Stomach (tissue), 8 donors: ENCODE measurements at regions not wholly inside any gene's neighbourhood (a gene's known extent, or its start where the extent isn't known, plus 50 kb on each side); places are given as distances from the start of the nearest gene placed in this dataset.

Experiments
- DNase-seq, 2 donors: peaks; one replicate each; pipeline versions ENCODE4 v3.0.0 to v3.0.0-alpha.2; 2013 to 2019
- H3K27ac ChIP-seq, 5 donors: fragments of 200-600 bp in 4 of 5; sonication (generic) in 4 of 5; one replicate each; pipeline ENCODE4 v1.5.1; 2013 to 2019; ENCODE audit warnings: mild to moderate bottlenecking in 1 of 5, moderate library complexity in 1 of 5
- H3K27me3 ChIP-seq, 3 donors: fragments of 200-600 bp; sonication (generic); one replicate each; pipeline ENCODE4 v1.5.1; 2017 to 2019; ENCODE audit warnings: mixed run types in 1 of 3
- H3K36me3 ChIP-seq, 4 donors: fragments of 200-600 bp; sonication (generic); 1 replicate in 3 of 4; 2 replicates in 1 of 4; pipeline ENCODE4 v1.5.1; 2016 to 2019
- H3K4me1 ChIP-seq, 4 donors: fragments of 200-600 bp; sonication (generic); one replicate each; pipeline ENCODE4 v1.5.1; 2016 to 2019
- H3K4me3 ChIP-seq, 4 donors: fragments of 200-600 bp; sonication (generic) in 3 of 4; one replicate each; pipeline ENCODE4 v1.5.1; 2016 to 2019; ENCODE audit warnings: mild to moderate bottlenecking in 1 of 4
- H3K9me3 ChIP-seq, 4 donors: fragments of 200-600 bp; sonication (generic); one replicate each; pipeline ENCODE4 v1.5.1; 2016 to 2019
- EP300 ChIP-seq: sonication (generic); formaldehyde crosslinking; IDR thresholded peaks from one replicate; pipeline ENCODE4 v1.6.1; 2017; ENCODE audit warnings: antibody characterized with exemption
- POLR2A ChIP-seq, 4 donors: fragments of 450-650 bp; IDR thresholded peaks; one replicate each; pipeline ENCODE4 v1.6.1; 2016; ENCODE audit warnings: antibody characterized with exemption in 4 of 4, control low read depth in 2 of 4, mild to moderate bottlenecking in 1 of 4, moderate library complexity in 1 of 4
- POLR2AphosphoS5 ChIP-seq, 3 donors: sonication (generic); formaldehyde crosslinking; IDR thresholded peaks; one replicate each; pipeline ENCODE4 v1.6.1; 2016; ENCODE audit warnings: antibody characterized with exemption in 3 of 3
- WGBS, 5 donors: extraction: QIAGEN DNeasy Blood & Tissue Kit in 3 of 5; methylation state at CpG; one replicate each; pipeline versions ENCODE4 v1.1.5 to v1.1.7; 2013 to 2018; 5-methylcytosine and 5-hydroxymethylcytosine counted together
- intact Hi-C: fragments of 100-400 bp; cut with DNase I; formaldehyde crosslinking; loops from one replicate; pipeline ENCODE4 v1.15.1; 2023; ENCODE audit warnings: low total_unique reads
- TF ChIP-seq, protein P1 (sequence below), 7 experiments: fragments of 450-650 bp in 4 of 7; fragments of 200-600 bp in 3 of 7; sonication (generic) in 3 of 7; IDR thresholded peaks; one replicate each; pipeline ENCODE4 v1.5.1; 2016 to 2019; ENCODE audit warnings: antibody characterized with exemption in 7 of 7, control low read depth in 2 of 7, mild to moderate bottlenecking in 1 of 7
- donor health status: healthy with polysubstance abuse.
- donor health status: Bipolar disorder and iron deficiency.
- donor health status: healthy.

DNA sequence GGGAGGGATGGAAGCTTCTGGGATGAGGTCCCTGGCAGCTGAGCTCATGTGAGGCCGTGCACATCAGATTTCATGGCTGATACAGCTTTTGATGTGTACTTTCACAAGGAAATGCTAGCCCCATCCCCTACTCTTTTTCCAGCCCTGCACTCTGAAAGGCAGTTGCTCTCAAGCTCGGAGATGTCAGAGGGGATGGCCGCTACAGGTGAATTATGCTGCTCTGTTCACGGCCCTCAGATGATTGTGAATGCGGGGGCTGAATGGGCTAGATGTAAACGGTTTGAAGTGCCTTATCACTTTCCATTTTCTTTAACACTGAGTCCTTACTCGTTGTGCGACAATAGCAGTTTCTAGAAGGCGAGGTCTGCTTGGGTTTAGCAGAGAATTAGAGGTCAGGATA lies 88.0 kb upstream of the RASGRF1 start:
- WGBS, 5 donors = 55 to 67% (median 62%) methylated on average over 9 of the region's 9 CpGs
- Histone ChIP-seq H3K4me3 (no peak overlapping the region), H3K27me3 (peaks cover 0 to 21% (median 0%) of the 10 kb centered on the region in 3 donors), H3K27ac (no peak overlapping the region), H3K9me3 (no peaks in the 10 kb centered on the region), H3K36me3 (no peaks in the 10 kb centered on the region), H3K4me1 (no peaks in the 10 kb centered on the region)
- DNase-seq = no peak
- intact Hi-C loops = loop anchor here (10.0 kb wide), 1 partner anchor 164 kb away; no protein-coding TSS in a partner anchor
- TF ChIP-seq, protein P1, sequence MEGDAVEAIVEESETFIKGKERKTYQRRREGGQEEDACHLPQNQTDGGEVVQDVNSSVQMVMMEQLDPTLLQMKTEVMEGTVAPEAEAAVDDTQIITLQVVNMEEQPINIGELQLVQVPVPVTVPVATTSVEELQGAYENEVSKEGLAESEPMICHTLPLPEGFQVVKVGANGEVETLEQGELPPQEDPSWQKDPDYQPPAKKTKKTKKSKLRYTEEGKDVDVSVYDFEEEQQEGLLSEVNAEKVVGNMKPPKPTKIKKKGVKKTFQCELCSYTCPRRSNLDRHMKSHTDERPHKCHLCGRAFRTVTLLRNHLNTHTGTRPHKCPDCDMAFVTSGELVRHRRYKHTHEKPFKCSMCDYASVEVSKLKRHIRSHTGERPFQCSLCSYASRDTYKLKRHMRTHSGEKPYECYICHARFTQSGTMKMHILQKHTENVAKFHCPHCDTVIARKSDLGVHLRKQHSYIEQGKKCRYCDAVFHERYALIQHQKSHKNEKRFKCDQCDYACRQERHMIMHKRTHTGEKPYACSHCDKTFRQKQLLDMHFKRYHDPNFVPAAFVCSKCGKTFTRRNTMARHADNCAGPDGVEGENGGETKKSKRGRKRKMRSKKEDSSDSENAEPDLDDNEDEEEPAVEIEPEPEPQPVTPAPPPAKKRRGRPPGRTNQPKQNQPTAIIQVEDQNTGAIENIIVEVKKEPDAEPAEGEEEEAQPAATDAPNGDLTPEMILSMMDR (IDR thresholded peaks at IDR 0.05) = no peak
- TF ChIP-seq POLR2A (IDR thresholded peaks at IDR 0.05) = no peak
- no peak for TF ChIP-seq EP300
- TF ChIP-seq POLR2AphosphoS5 (IDR thresholded peaks at IDR 0.05) = no peak

DNA sequence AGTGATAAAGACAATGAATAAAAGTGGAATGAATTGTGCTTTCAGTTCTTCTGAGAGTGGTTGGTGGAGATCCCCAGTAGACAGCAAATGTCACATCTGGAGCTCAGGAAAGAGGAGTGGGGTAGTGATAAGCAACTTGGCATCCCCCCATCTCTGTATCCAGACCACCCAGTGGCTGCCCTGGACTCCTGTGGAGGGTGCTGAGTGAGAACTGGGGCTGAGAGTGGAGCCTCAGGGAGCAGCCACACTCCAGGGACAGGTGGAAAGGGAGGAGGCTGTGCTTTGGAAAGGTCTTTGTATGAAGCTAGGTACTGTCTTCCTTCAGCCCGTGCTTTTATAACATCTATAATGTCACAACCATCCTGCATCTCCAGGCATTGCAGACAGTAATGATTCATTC lies 85.6 kb upstream of the RASGRF1 start:
- WGBS, 5 donors = 83 to 100% (median 88%) methylated on average over 1 of the region's 1 CpG
- TF ChIP-seq EP300 = no peak
- TF ChIP-seq, protein P1 (IDR thresholded peaks at IDR 0.05) = no peak
- no peak for TF ChIP-seq POLR2A (IDR thresholded peaks at IDR 0.05)
- TF ChIP-seq POLR2AphosphoS5 (IDR thresholded peaks at IDR 0.05) = no peak

DNA sequence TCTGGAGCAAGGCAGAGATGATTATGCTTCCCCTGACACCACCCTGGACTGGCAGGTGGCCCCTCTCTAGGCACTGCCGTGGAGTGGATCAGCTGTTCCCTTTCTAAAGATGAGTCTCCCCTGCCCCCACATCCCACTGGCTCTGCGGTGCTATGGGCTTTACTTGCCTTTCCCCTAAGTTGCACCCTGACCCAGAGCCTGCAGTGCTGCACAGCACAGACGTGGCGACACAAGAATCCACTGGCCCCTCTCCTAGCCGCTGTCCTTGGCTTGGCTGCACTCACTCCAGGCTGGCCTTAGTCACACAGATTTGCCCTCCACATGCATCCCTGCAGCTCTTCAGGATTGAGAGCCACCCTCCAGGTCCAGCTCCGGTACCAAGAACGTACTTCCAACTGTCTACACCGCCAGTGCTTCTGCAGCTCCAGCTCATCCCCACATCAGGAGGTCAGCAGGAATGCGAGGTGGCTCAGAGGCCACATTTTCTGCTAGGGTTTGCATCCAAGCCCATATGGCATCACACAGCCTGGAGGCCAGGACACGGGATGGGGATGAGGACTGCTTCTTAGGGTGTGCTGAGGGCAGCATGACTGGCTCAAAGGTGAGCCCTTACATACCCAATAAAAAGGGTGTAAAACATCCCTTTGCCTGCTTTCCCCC lies 82.4 kb upstream of the RASGRF1 start:
- no peaks in the 10 kb centered on the region for H3K9me3 ChIP-seq
- WGBS, 5 donors = 70 to 81% (median 77%) methylated on average over 9 to 10 of the region's 10 CpGs
- peaks cover 0 to 59% (median 3%) of the 10 kb centered on the region in 3 donors for H3K27me3 ChIP-seq
- TF ChIP-seq POLR2A (IDR thresholded peaks at IDR 0.05) = no peak
- TF ChIP-seq, protein P1 (IDR thresholded peaks at IDR 0.05) = no peak
- TF ChIP-seq POLR2AphosphoS5 (IDR thresholded peaks at IDR 0.05) = no peak
- no peak for TF ChIP-seq EP300
- H3K4me1 ChIP-seq = peaks cover 5 to 8% (median 7%) of the 10 kb centered on the region in 4 donors
- no peaks in the 10 kb centered on the region for H3K36me3 ChIP-seq
- H3K4me3 ChIP-seq = no peak overlapping the region
- H3K27ac ChIP-seq = no peak overlapping the region
- intact Hi-C loops = loop anchor here (10.0 kb wide), 1 partner anchor 158 kb away; no protein-coding TSS in a partner anchor
- no peak for DNase-seq

More for the DNA sequence above, 85.6 kb upstream of the RASGRF1 start:
- Histone ChIP-seq H3K36me3 (no peaks in the 10 kb centered on the region), H3K4me1 (no peaks in the 10 kb centered on the region), H3K27me3 (peaks cover 0 to 43% (median 3%) of the 10 kb centered on the region in 3 donors), H3K4me3 (no peak overlapping the region), H3K27ac (no peak overlapping the region), H3K9me3 (no peaks in the 10 kb centered on the region)
- no peak for DNase-seq
- intact Hi-C loops = loop anchor here (10.0 kb wide), 1 partner anchor 161 kb away; no protein-coding TSS in a partner anchor

DNA sequence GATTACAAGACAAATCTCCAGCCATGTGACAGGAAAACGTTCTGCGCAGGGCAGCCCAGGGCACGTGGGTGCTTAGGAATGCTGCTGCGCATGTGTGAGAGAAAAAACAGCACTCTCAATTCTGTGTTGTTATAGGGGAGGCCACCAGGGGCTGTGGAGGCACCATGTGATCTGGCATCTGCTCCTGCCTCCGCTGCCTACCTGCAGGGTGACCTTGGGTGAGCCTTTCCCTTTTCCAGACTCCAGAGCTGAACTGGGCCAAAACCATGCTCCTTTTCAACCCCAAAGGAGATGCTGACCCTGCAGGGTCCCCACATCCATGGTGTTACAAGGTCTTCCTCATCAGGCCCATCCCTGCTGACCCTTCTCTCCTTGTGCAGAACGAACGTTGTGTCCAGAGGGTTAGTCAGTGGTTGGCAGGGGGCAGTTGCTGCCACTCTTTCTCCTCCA lies 81.5 kb upstream of the RASGRF1 start:
- H3K36me3 ChIP-seq = no peaks in the 10 kb centered on the region
- no peak overlapping the region for H3K27ac ChIP-seq
- intact Hi-C loops = loop anchor here (10.0 kb wide), 1 partner anchor 157 kb away; no protein-coding TSS in a partner anchor
- H3K4me1 ChIP-seq = peaks cover 5 to 8% (median 7%) of the 10 kb centered on the region in 4 donors
- DNase-seq = peak in 1 of 2 donors; percentile 56
- H3K4me3 ChIP-seq = no peak overlapping the region
- WGBS, 5 donors = 41 to 47% (median 43%) methylated on average over 7 of the region's 7 CpGs
- no peaks in the 10 kb centered on the region for H3K9me3 ChIP-seq
- H3K27me3 ChIP-seq = peaks cover 0 to 59% (median 3%) of the 10 kb centered on the region in 3 donors
- no peak for TF ChIP-seq POLR2A (IDR thresholded peaks at IDR 0.05)
- TF ChIP-seq POLR2AphosphoS5 (IDR thresholded peaks at IDR 0.05) = no peak
- no peak for TF ChIP-seq EP300
- TF ChIP-seq, protein P1 (IDR thresholded peaks at IDR 0.05) = no peak
